Neural cell (in vitro differentiated cells): ENCODE measurements at regions not wholly inside any gene's neighbourhood (a gene's known extent, or its start where the extent isn't known, plus 50 kb on each side); places are given as distances from the start of the nearest gene placed in this dataset.

ENCODE experiments used
- H2AFZ ChIP-seq: fragments of 200-600, 300-800 bp; sonication (generic), shearing (Covaris generic); 2 replicates; pipeline ENCODE4 v1.6.0; 2014; ENCODE audit warnings: low read depth, mild to moderate bottlenecking, antibody characterized with exemption, low read length, moderate library complexity
- H3F3A ChIP-seq: fragments of 200-600 bp; shearing (Covaris generic); 2 replicates; pipeline ENCODE4 v1.6.1; 2016; ENCODE audit warnings: mild to moderate bottlenecking, moderate library complexity, mixed read lengths, antibody characterized with exemption, low read length; ENCODE audit not compliant: insufficient read depth, poor library complexity, severe bottlenecking
- H3K27ac ChIP-seq: fragments of 200-600, 300-800 bp; sonication (generic), shearing (Covaris generic); 2 replicates; pipeline ENCODE4 v1.5.1; 2014; ENCODE audit warnings: mild to moderate bottlenecking, low read length, moderate library complexity
- H3K27me3 ChIP-seq: fragments of 300-800, 200-600 bp; sonication (generic), shearing (Covaris generic); 2 replicates; pipeline ENCODE4 v1.6.0; 2014; ENCODE audit warnings: mild to moderate bottlenecking, low read depth, low read length, moderate library complexity; ENCODE audit not compliant: insufficient read depth
- H3K36me3 ChIP-seq: fragments of 300-800, 200-600 bp; sonication (generic), shearing (Covaris generic); 2 replicates; pipeline ENCODE4 v1.5.1; 2014; ENCODE audit warnings: mild to moderate bottlenecking, antibody characterized with exemption, low read length, moderate library complexity; ENCODE audit not compliant: insufficient read depth
- H3K4me2 ChIP-seq: fragments of 300-800, 200-600 bp; sonication (generic), shearing (Covaris generic); 2 replicates; pipeline ENCODE4 v1.6.0; 2014; ENCODE audit warnings: mild to moderate bottlenecking, low read length
- H3K4me3 ChIP-seq: fragments of 300-800, 200-600 bp; sonication (generic), shearing (Covaris generic); 2 replicates; pipeline ENCODE4 v1.5.1; 2014; ENCODE audit warnings: mild to moderate bottlenecking, low read length, moderate library complexity
- H3K79me2 ChIP-seq: fragments of 200-600 bp; shearing (Covaris generic); replicated peaks from 2 replicates; pipeline ENCODE4 v1.6.0; 2014; ENCODE audit warnings: mild to moderate bottlenecking, low read length, moderate library complexity; ENCODE audit not compliant: insufficient read depth
- H3K9ac ChIP-seq: fragments of 300-800, 200-600 bp; sonication (generic), shearing (Covaris generic); 2 replicates; pipeline ENCODE4 v1.6.1; 2016; ENCODE audit warnings: mild to moderate bottlenecking, low read length, mixed read lengths
- H3K9me2 ChIP-seq: fragments of 200-600 bp; shearing (Covaris generic); 2 replicates; pipeline ENCODE4 v1.6.1; 2016; ENCODE audit warnings: mild to moderate bottlenecking, low read length, mixed read lengths; ENCODE audit not compliant: insufficient read depth
- H3K9me3 ChIP-seq: fragments of 200-600, 300-800 bp; sonication (generic), shearing (Covaris generic); 2 replicates; pipeline ENCODE4 v1.6.1; 2016; ENCODE audit warnings: mild to moderate bottlenecking, mixed run types, low read length, moderate library complexity, mixed read lengths
- H4K20me1 ChIP-seq: fragments of 200-600 bp; shearing (Covaris generic); 2 replicates; pipeline ENCODE4 v1.6.1; 2016; ENCODE audit warnings: mild to moderate bottlenecking, mixed run types; ENCODE audit not compliant: insufficient read depth
- CTCF ChIP-seq: fragments of 450-650 bp; IDR thresholded peaks from 2 replicates; pipeline ENCODE4 v1.5.1; 2014; ENCODE audit warnings: antibody characterized with exemption, mild to moderate bottlenecking, moderate library complexity; ENCODE audit not compliant: poor library complexity, severe bottlenecking
- EP300 ChIP-seq: fragments of 450-650 bp; conservative IDR thresholded peaks from 2 replicates; pipeline ENCODE4 v1.6.1; 2014; ENCODE audit warnings: antibody characterized with exemption, mild to moderate bottlenecking, moderate library complexity; ENCODE audit not compliant: poor library complexity, severe bottlenecking
- EZH2 ChIP-seq: fragments of 200-600, 300-800 bp; shearing (Covaris generic), sonication (generic); IDR thresholded peaks from 2 replicates; pipeline ENCODE4 v1.6.1; 2014; ENCODE audit warnings: antibody characterized with exemption, low read length, borderline replicate concordance, mild to moderate bottlenecking; ENCODE audit not compliant: insufficient read depth, poor library complexity, severe bottlenecking
- MXI1 ChIP-seq: fragments of 450-650 bp; conservative IDR thresholded peaks from 2 replicates; pipeline ENCODE4 v1.6.1; 2014; ENCODE audit warnings: antibody characterized with exemption, mild to moderate bottlenecking; ENCODE audit not compliant: poor library complexity, severe bottlenecking
- POLR2AphosphoS5 ChIP-seq: IDR thresholded peaks from 2 replicates; pipeline ENCODE4 v1.6.1; 2012
- RAD21 ChIP-seq: fragments of 450-650 bp; conservative IDR thresholded peaks from 2 replicates; pipeline ENCODE4 v1.6.1; 2014; ENCODE audit warnings: antibody characterized with exemption, mild to moderate bottlenecking, moderate library complexity
- SMC3 ChIP-seq: fragments of 450-650 bp; conservative IDR thresholded peaks from 2 replicates; pipeline ENCODE4 v1.6.1; 2014; ENCODE audit warnings: antibody characterized with exemption, mild to moderate bottlenecking, moderate library complexity; ENCODE audit not compliant: poor library complexity
- TAF1 ChIP-seq: IDR thresholded peaks from 2 replicates; pipeline ENCODE4 v1.6.1; 2012; ENCODE audit warnings: low read depth
- TF ChIP-seq, protein P1 (sequence below): IDR thresholded peaks from 2 replicates; pipeline ENCODE4 v1.6.1; 2012; ENCODE audit warnings: borderline replicate concordance

DNA sequence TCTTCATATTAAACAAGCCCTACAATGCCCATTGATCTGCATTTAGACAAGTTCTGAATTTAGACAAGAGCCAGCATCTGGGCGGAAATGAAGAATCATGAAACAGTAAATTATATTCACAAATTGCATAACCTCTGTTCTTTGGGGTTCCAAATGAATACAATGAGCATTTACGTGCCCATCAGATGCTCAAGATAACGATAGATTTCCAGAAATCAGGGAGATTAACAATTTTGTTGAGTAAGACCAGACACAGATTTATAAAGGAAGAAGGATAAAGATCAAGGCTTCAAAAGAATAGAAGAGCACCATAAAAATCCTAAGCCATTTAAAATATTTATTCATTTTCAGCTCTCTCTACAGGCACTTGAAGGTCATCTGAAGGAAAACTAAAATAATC lies 59.7 kb upstream of the CDH20 start:
- no peaks in the 10 kb centered on the region for H3K27me3 ChIP-seq
- no peak for TF ChIP-seq SMC3
- TF ChIP-seq POLR2AphosphoS5, result no peak
- TF ChIP-seq TAF1, result no peak
- TF ChIP-seq, protein P1, sequence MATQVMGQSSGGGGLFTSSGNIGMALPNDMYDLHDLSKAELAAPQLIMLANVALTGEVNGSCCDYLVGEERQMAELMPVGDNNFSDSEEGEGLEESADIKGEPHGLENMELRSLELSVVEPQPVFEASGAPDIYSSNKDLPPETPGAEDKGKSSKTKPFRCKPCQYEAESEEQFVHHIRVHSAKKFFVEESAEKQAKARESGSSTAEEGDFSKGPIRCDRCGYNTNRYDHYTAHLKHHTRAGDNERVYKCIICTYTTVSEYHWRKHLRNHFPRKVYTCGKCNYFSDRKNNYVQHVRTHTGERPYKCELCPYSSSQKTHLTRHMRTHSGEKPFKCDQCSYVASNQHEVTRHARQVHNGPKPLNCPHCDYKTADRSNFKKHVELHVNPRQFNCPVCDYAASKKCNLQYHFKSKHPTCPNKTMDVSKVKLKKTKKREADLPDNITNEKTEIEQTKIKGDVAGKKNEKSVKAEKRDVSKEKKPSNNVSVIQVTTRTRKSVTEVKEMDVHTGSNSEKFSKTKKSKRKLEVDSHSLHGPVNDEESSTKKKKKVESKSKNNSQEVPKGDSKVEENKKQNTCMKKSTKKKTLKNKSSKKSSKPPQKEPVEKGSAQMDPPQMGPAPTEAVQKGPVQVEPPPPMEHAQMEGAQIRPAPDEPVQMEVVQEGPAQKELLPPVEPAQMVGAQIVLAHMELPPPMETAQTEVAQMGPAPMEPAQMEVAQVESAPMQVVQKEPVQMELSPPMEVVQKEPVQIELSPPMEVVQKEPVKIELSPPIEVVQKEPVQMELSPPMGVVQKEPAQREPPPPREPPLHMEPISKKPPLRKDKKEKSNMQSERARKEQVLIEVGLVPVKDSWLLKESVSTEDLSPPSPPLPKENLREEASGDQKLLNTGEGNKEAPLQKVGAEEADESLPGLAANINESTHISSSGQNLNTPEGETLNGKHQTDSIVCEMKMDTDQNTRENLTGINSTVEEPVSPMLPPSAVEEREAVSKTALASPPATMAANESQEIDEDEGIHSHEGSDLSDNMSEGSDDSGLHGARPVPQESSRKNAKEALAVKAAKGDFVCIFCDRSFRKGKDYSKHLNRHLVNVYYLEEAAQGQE, result no peak
- H3K79me2 ChIP-seq, result no peaks in the 10 kb centered on the region
- no peaks in the 10 kb centered on the region for H3K36me3 ChIP-seq
- no peak overlapping the region for H3K4me2 ChIP-seq
- H3K9me3 ChIP-seq, result no peaks in the 10 kb centered on the region
- H3K9ac ChIP-seq, result no peak overlapping the region
- H3K27ac ChIP-seq, result no peak overlapping the region
- no peaks in the 10 kb centered on the region for H3K9me2 ChIP-seq
- no peak overlapping the region for H2AFZ ChIP-seq
- H4K20me1 ChIP-seq, result no peaks in the 10 kb centered on the region
- H3F3A ChIP-seq, result no peaks in the 10 kb centered on the region
- no peak overlapping the region for H3K4me3 ChIP-seq

DNA sequence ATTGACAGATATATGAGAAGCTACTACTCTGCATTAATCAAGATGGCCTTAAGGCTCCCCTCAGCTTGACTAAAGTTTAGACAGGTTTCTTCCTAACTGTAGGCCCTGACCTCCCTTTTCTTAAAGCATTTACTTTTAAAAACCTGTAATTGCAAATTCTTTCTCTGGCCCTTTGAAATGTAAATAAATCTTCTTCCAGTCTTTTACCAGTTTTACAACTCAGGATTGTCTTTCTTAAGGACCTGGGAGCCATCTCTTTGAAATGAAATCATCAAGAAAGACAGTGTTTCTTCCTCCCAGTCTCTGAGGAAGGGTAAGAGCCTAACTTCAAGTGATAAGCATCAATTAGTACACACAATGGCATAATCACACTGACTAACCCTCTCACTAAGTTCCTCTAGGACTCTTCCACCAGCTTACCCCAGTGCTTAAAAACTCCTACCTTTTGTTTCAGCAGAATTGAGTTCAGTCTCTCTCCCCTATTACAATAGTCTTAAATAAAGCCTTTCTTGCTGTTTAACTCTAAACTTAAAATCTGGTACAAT lies 58.7 kb upstream of the CDH20 start:
- Histone ChIP-seq H3K9ac (no peak overlapping the region), H3K4me3 (no peak overlapping the region), H3F3A (no peaks in the 10 kb centered on the region), H3K27ac (no peak overlapping the region), H3K9me3 (no peaks in the 10 kb centered on the region), H4K20me1 (no peaks in the 10 kb centered on the region), H3K79me2 (no peaks in the 10 kb centered on the region), H2AFZ (no peak overlapping the region), H3K36me3 (no peaks in the 10 kb centered on the region), H3K27me3 (no peaks in the 10 kb centered on the region), H3K4me2 (no peak overlapping the region), H3K9me2 (no peaks in the 10 kb centered on the region)
- TF ChIP-seq POLR2AphosphoS5 (no peak), MXI1 (no peak), EZH2 (no peak), SMC3 (no peak), RAD21 (no peak), EP300 (no peak), CTCF (no peak), TAF1 (no peak)
- TF ChIP-seq, protein P1, result no peak
